ENCODE measurements at regions not wholly inside any gene's neighbourhood (a gene's known extent, or its start where the extent isn't known, plus 50 kb on each side); places are given as distances from the start of the nearest gene placed in this dataset.

DNA sequence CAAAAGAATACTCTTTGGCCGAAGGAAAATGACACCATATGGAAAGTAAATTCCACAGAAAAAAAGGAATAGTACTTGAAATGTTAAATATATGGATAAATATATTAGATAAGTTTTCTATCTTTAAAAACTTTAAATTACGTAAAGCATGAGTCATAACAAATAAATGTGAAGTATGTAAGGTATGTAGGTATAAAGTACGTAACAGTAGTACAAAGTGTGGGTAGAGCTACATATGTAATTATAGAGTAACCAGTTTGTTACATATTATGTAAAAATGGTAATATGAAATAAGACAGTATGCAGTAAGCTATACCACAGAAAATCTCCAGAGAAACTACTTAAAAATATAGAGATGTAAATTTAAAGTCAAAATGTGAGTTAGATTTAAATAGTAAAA lies 582.3 kb upstream of the CHORDC1 start:
- H3F3A ChIP-seq (ENCODE audit: insufficient read depth, low read length) = no peaks in the 10 kb centered on the region
- H4K20me1 ChIP-seq (ENCODE audit: insufficient read depth, low read length) = no peaks in the 10 kb centered on the region
- H3K27ac ChIP-seq (ENCODE audit: low read length) = no peak overlapping the region
- TF ChIP-seq EZH2 (optimal IDR thresholded peaks at IDR 0.05; ENCODE audit: low read depth, low read length) (no peak), EZH2phosphoT487 (IDR thresholded peaks at IDR 0.05; ENCODE audit: low read length) (no peak)
- TF ChIP-seq, protein P1, sequence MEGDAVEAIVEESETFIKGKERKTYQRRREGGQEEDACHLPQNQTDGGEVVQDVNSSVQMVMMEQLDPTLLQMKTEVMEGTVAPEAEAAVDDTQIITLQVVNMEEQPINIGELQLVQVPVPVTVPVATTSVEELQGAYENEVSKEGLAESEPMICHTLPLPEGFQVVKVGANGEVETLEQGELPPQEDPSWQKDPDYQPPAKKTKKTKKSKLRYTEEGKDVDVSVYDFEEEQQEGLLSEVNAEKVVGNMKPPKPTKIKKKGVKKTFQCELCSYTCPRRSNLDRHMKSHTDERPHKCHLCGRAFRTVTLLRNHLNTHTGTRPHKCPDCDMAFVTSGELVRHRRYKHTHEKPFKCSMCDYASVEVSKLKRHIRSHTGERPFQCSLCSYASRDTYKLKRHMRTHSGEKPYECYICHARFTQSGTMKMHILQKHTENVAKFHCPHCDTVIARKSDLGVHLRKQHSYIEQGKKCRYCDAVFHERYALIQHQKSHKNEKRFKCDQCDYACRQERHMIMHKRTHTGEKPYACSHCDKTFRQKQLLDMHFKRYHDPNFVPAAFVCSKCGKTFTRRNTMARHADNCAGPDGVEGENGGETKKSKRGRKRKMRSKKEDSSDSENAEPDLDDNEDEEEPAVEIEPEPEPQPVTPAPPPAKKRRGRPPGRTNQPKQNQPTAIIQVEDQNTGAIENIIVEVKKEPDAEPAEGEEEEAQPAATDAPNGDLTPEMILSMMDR (IDR thresholded peaks at IDR 0.05; ENCODE audit: low read length) = no peak
- no peak overlapping the region for H3K9ac ChIP-seq (ENCODE audit: low read length)
- H3K4me1 ChIP-seq (ENCODE audit: low read length) = no peaks in the 10 kb centered on the region
- no peak overlapping the region for H3K4me3 ChIP-seq (ENCODE audit: low read length)
- no peak for DNase-seq
- H2AFZ ChIP-seq (ENCODE audit: low read length) = no peak overlapping the region
- no peak overlapping the region; the same call in 1 of the 2 replicates for H3K4me2 ChIP-seq (ENCODE audit: low read depth, low read length)
- no peaks in the 10 kb centered on the region for H3K79me2 ChIP-seq (ENCODE audit: low read length)
- no peaks in the 10 kb centered on the region for H3K27me3 ChIP-seq (replicated peaks; ENCODE audit: insufficient read depth, low read length)
- no peaks in the 10 kb centered on the region for H3K9me2 ChIP-seq (replicated peaks; ENCODE audit: insufficient read depth, low read length)
- no peaks in the 10 kb centered on the region for H3K36me3 ChIP-seq (replicated peaks; ENCODE audit: insufficient read depth, low read length)
- no peaks in the 10 kb centered on the region for H3K9me3 ChIP-seq (replicated peaks; ENCODE audit: insufficient read depth, low read length)

DNA sequence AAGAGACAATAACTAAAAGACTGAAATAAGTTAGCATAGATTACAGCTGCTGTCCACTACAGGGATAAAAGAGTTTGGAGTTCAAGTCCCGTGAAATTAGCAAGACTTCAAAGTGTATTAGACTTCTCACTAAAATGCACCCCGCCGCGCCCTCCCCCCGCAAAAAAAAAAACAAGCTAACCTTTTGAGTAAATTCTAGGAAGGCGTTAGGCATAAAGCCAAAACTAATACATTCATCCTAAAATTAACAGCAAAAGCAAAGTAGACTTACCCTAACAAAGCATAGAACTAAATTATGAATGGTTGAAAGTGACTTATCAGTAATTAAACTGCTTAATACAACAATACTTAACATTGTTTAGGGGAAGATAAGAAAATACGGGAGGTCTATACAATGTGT lies 581.0 kb upstream of the CHORDC1 start:
- no peaks in the 10 kb centered on the region for H3F3A ChIP-seq (ENCODE audit: insufficient read depth, low read length)
- H3K79me2 ChIP-seq (ENCODE audit: low read length) = no peaks in the 10 kb centered on the region
- no peak overlapping the region for H3K4me2 ChIP-seq (ENCODE audit: low read depth, low read length)
- H3K9me2 ChIP-seq (replicated peaks; ENCODE audit: insufficient read depth, low read length) = no peaks in the 10 kb centered on the region
- H3K36me3 ChIP-seq (replicated peaks; ENCODE audit: insufficient read depth, low read length) = no peaks in the 10 kb centered on the region
- no peak for DNase-seq
- no peaks in the 10 kb centered on the region for H4K20me1 ChIP-seq (ENCODE audit: insufficient read depth, low read length)
- no peak overlapping the region for H3K4me3 ChIP-seq (ENCODE audit: low read length)
- no peak overlapping the region for H3K27ac ChIP-seq (ENCODE audit: low read length)
- H3K4me1 ChIP-seq (ENCODE audit: low read length) = no peaks in the 10 kb centered on the region
- no peak for TF ChIP-seq EZH2phosphoT487 (IDR thresholded peaks at IDR 0.05; ENCODE audit: low read length)
- H2AFZ ChIP-seq (ENCODE audit: low read length) = no peak overlapping the region
- no peak overlapping the region for H3K9ac ChIP-seq (ENCODE audit: low read length)
- no peaks in the 10 kb centered on the region for H3K27me3 ChIP-seq (replicated peaks; ENCODE audit: insufficient read depth, low read length)
- no peaks in the 10 kb centered on the region for H3K9me3 ChIP-seq (replicated peaks; ENCODE audit: insufficient read depth, low read length)

- no peak for DNase-seq
- TF ChIP-seq, protein P1 (IDR thresholded peaks at IDR 0.05; ENCODE audit: low read length) = no peak
- no peaks in the 10 kb centered on the region for H4K20me1 ChIP-seq (ENCODE audit: insufficient read depth, low read length)
These were observed 580.5 kb upstream of the CHORDC1 start for GRCh38 chr11:90803366-90803765.

DNA sequence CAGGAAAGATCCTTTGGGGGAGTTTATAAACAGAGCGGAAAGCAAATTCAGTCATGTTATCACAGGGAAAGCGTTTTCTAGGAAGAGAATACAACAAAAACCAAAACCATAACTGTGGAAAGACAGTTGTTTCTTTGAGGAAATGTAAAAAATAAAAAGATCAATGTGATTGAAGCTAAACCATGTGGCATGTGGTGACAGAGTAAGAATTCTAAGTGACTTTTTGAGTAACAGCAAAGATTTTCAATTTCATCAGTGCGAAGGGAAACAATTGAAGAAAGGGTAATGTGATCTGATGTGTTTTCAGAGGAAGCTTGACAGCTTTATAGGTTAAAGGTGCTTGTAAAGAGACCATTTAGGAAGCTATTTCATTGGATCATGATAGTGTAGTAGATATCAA lies 575.9 kb upstream of the CHORDC1 start:
- Histone ChIP-seq H3F3A (ENCODE audit: insufficient read depth, low read length) (no peaks in the 10 kb centered on the region), H3K36me3 (replicated peaks; ENCODE audit: insufficient read depth, low read length) (no peaks in the 10 kb centered on the region), H3K9me3 (replicated peaks; ENCODE audit: insufficient read depth, low read length) (no peaks in the 10 kb centered on the region), H3K79me2 (ENCODE audit: low read length) (no peaks in the 10 kb centered on the region), H3K27me3 (replicated peaks; ENCODE audit: insufficient read depth, low read length) (no peaks in the 10 kb centered on the region), H3K27ac (ENCODE audit: low read length) (no peak overlapping the region), H4K20me1 (ENCODE audit: insufficient read depth, low read length) (no peaks in the 10 kb centered on the region), H3K9me2 (replicated peaks; ENCODE audit: insufficient read depth, low read length) (no peaks in the 10 kb centered on the region), H2AFZ (ENCODE audit: low read length) (no peak overlapping the region), H3K4me2 (ENCODE audit: low read depth, low read length) (no peak overlapping the region), H3K4me3 (ENCODE audit: low read length) (no peak overlapping the region), H3K4me1 (ENCODE audit: low read length) (no peaks in the 10 kb centered on the region), H3K9ac (ENCODE audit: low read length) (no peak overlapping the region)
- TF ChIP-seq, protein P1 (IDR thresholded peaks at IDR 0.05; ENCODE audit: low read length) = no peak
- TF ChIP-seq EZH2 (optimal IDR thresholded peaks at IDR 0.05; ENCODE audit: low read depth, low read length) (no peak), EZH2phosphoT487 (IDR thresholded peaks at IDR 0.05; ENCODE audit: low read length) (no peak)
- DNase-seq = no peak

More at GRCh38 chr11:90803366-90803765, 580.5 kb upstream of the CHORDC1 start:
- Histone ChIP-seq H3K36me3 (replicated peaks; ENCODE audit: insufficient read depth, low read length) (no peaks in the 10 kb centered on the region), H3K27me3 (replicated peaks; ENCODE audit: insufficient read depth, low read length) (no peaks in the 10 kb centered on the region), H3K4me1 (ENCODE audit: low read length) (no peaks in the 10 kb centered on the region), H3K9ac (ENCODE audit: low read length) (no peak overlapping the region), H3K79me2 (ENCODE audit: low read length) (no peaks in the 10 kb centered on the region), H3K4me3 (ENCODE audit: low read length) (no peak overlapping the region), H3K27ac (ENCODE audit: low read length) (no peak overlapping the region), H3F3A (ENCODE audit: insufficient read depth, low read length) (no peaks in the 10 kb centered on the region), H2AFZ (ENCODE audit: low read length) (no peak overlapping the region), H3K9me2 (replicated peaks; ENCODE audit: insufficient read depth, low read length) (no peaks in the 10 kb centered on the region), H3K4me2 (ENCODE audit: low read depth, low read length) (no peak overlapping the region), H3K9me3 (replicated peaks; ENCODE audit: insufficient read depth, low read length) (no peaks in the 10 kb centered on the region)
